ENCODE measurements at regions not wholly inside any gene's neighbourhood (a gene's known extent, or its start where the extent isn't known, plus 50 kb on each side); places are given as distances from the start of the nearest gene placed in this dataset.

DNA sequence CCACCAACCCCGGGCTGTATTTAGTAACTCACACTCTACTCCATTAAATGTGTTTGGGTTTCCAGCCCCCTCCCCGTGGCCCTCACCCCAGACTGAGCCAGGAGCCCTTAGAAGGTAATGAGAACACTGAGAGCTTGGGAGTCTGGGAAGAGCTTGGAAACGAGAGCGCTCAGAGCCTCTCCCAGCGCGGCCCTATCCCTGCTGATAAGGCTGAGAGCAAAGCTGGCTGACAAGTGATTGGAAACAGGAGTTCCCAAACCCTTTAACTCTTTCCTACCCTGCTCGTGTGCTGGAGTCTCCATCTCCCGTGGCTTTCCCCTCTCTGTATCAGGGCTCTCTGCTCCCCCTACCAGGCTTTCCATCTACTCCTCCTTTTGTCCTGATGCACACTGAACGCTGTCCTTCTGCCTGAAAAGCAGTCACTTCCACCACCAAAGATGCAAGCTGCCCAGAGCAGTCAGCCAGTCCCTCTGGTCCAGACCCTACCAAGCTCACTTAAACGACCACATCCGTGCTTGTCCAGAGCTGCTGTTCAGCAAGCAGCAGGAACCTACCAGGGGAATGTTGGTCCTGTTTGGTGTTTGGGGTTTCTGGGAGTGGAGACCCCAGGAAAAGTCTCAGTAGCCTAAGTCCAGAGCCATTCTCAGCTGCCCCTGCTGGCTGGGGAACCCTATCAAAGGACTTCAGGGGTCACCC, 100.0 kb upstream of the PKDCC start:
- DNase-seq: no peak

DNA sequence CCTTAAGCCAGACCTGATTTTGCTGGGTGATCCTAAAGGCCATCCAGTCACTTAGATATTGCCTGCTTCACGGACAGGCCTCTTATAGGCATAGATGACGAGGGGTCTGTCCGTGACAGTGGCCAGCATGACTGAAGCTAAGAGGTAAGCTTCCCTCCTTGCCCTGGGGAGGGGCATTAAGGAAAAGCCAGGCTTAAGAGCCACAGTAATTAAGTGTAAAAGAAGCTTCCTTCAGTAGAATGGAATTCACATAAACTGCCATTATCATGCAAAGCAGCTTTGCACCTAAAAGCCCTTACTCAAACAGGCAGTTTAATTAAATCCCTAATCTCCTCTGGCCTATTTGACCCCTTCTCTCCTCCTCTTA, 99.4 kb upstream of the PKDCC start:
- DNase-seq: no peak

DNA sequence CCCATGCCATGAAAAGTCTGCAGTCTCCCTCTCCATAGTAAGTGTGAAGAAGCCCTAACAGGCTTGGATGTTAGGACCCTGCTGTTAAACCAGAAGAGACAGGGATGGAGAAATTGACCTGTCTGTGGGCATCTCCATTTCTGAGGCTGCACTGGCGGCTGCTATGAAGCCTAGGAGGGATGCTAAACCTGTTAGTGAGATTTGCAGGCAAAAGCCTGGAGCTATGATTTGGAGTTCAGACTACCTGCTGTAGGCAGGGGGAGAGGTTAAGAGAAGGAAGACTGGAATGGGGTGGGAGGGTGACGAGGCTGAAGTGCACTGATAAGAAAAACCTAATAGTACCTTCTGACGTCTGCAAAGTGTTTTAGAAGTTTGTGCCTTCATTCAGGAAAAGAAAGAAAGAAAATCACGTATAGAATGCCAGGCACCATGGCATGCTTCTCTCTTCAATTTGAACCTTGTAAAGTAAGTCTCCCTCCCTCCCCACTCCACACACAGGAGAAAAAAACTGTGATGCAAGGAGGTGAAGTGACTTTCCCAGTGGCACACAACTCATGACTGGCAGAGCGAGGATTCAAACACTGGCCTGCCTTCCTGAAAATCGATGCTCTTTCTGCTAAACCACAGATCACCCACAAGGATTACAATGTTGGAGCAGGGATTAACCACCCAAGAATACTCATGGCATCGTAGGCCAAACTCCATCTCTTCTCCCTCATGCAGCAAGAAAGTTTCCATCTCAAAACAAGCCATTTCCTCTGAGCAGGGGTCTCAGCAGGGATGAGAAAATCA, 98.5 kb upstream of the PKDCC start:
- DNase-seq: no peak

DNA sequence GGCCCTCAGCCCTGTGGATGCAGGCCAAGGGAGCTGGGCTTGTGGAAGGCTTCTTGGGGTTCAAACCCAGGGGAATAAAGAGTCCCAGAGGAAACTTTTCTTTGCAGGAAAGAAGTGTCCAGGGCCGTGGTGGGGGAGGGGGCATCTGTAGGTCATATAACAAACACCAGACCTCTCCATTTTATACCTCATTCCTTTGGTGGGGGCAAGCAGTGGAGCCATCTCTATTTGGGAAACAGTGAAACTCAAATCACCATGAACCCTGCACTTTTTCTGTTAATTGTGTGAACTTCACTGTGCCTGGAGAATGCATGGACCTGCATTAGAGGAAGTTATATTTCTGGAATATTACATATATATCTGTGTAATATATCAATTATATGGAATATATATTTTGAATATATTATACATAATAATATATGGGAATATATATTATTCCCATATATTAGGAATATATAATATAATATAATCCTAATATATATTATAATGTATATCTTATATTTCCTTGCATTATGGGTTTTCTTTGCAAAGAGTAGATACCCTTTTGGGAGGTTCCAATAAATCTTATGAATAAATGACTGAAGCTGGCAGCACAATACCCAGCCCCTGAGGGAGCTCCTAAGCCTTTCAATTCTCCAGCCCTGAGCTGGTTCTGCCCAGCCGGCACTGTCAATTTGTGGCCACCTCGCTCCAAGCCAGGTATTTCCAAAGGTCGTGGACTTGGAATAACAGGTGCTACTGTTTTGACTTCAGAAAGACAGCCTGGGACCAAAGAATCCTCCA, 97.7 kb upstream of the PKDCC start:
- DNase-seq: no peak

DNA sequence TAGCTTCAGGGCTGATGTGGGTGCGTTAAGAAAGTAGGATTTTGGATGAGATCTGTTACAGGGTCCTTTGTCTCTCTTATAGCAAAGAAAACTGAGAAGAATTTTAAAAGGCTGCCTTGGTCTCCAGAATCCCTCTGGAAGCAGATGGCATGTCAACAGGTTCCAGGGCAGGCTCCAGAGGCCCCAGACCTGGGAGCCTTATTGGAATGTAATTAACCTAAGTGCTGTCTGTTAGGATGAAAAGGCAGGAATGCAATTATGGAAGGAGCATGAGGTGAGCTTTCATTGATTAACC, 97.2 kb upstream of the PKDCC start:
- DNase-seq: no peak

DNA sequence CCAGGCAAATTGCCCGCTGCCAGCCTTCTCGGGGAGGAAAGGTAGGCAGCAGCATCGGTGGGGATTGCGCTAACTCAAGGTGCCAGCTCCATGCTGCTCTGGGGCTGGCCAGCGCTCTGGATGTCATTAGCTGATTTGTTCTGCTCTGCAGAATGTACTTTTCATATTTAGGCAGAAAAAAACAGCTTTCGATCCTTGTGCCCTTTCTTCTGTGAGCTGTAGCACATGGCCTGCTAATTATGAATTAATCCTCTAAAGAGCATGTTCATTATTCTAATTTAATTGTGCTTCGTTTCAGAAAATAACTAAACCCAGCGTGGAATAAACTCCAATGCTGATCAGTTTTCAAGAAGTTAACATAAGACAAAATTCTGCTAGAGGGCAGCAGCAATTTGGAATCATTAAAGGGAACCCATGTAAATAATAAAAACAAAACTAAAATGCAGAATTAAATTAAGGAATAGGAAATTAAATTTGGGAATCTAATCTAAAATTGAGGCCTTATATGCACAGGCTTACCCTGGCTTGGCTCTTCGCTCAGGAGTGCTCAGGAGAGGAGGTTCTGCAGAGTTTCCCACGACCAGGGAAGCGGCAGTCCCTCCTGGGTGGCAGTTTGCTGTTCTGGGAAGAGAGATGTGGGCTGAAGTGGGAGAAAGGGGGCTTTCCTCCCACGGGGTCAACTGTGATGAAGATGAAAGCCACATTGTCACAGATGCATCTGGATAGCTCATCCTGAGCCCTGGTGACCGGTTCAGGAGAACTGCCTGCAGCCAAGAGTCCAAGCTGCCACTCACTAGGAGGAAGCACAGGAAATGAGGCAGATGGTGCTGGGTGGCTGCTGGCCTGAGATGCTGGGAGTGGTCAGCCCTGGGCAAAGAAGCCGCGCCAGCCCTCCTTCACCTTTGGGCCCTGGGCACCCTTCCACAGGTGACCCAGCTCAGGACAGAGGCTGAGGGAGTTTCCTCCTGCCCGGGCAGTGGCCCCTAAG, 93.2 kb upstream of the PKDCC start:
- no peak for DNase-seq

DNA sequence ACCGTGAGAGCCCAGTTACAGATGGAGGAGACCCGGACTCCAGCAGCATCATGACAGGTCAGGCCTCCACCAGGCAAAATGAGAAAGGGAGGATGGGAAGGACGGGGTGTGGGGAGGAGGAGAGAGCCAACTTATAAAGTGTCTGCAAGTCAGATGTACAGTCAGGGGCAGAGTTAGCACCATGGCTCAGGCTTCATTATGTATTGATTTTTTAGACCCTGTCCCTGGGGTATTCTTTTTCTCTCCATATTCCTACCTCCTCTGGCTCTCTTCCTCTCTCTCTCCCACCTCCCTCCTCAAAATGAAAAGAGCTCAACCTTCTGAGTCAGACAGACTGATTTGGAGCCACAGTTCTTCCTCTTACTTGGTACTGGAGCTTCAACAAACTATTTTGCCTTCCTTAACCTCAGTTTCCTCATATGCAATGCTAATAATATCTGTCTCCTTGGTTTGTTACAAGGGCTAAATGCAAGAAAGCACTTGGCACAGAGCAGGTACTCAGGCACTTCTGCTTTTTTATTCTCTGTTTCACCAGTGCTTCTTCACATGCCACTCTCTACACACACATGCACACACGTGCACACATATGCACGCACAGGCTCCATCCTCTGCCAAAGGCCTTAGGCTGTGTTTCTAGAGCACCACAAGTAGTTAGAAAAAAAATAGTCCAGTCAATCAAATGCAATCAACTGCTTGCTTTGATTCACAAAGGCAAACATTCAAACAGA, 92.3 kb upstream of the PKDCC start:
- DNase-seq: no peak

DNA sequence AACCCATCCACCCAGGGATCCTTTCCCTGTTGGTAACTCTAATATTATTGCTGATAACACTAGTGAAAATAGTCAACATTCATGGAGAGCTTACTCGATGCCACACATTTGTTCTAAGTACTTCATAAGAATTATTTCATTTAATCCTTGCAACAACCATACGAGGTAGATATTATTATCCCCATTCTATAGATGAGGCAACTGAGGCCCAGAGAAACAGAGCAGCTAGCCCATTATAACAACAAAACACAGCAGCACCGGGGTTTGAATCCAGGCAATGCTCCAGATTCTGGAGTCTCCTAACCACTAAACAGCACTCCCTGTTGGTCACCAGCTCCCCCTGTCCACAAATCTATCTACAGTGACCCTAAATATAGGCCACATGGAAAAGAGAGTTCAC, 90.4 kb upstream of the PKDCC start:
- DNase-seq: no peak

DNA sequence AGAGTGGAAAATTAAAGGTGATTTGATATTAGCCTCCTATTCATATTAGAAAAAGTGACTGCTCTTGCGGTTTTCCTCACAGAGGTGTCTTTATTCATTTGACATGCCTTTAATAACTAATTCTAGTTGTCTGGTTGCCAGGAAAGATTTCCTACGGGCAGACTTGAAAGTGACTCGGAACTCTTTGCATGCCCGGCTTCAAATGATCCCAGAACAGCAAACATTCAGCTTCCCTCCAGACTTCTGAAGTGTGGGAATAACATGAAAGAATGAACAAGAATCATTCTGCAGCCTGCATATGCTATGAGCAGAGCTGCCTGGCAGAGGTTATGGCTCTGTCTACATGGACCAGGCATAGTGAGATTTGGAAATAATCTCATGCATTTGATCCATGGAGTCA, 89.6 kb upstream of the PKDCC start:
- no peak for DNase-seq

DNA sequence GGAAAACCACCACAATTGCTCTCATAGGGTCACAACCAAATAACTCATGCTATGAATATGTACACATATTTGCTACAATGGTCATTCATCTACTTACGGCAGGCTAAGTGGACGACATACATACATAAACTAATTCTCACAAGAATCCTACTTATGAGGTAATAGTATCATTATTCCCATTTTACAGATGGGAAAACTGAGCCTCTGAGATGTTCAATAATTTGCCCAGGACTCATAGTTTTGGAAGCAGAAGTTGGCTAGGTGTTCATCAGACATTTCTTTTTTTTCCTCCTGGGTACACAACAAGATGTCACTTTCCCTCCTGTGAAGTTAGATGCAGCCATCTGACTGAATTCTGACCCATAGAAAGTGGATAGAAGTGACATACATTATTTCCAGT, 89.0 kb upstream of the PKDCC start:
- no peak for DNase-seq

DNA sequence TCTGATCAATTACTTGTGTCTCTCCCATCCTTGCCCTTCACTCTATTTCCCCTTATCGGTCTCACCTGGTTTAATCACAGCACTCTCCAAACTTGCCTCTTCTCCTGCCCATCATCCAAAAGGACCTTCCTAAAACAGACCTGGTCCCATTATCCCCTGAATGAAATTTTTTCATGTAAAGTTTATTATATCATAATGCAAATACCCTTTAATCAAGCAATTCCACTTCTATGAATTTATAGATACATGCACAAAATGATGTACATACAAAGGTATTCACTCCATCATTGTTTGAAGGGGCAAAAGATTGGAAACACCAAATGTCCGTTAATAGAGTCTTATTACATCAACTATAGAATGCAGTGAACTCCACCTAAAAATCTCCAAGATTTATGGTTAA, 88.1 kb upstream of the PKDCC start:
- DNase-seq: no peak

DNA sequence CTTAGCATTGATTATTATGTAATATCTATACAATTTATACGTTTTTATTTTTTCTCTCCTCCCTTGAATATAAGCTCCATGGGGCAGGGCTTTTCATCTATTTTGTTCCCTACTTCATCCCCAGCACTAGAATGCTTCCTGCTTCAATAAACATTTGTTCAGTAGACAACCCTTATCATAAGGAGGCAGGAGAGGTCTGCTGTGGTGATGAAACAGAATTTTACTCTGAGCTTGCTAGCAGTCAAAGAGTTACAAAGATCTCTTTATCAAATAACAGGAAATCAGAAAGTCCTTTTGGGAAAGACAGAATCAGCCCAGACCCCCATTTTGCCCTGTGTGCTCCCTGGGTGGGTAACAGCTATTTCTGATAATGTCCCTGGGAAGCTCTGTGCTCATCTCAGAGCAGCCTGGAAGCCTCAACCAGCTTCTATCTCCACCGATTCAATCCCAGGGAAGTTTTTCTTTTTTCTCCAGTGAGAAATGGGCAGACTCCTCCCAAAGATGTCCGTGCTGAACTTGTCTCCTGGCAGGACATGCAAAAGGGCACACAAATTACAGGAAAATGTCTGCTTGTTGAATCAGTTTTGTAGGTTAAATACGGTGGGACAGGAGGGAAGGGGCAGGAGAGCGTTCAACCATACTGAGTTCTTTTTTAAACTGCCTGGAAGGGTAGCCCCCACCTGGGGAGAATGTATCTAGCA, 84.7 kb upstream of the PKDCC start:
- no peak for DNase-seq

DNA sequence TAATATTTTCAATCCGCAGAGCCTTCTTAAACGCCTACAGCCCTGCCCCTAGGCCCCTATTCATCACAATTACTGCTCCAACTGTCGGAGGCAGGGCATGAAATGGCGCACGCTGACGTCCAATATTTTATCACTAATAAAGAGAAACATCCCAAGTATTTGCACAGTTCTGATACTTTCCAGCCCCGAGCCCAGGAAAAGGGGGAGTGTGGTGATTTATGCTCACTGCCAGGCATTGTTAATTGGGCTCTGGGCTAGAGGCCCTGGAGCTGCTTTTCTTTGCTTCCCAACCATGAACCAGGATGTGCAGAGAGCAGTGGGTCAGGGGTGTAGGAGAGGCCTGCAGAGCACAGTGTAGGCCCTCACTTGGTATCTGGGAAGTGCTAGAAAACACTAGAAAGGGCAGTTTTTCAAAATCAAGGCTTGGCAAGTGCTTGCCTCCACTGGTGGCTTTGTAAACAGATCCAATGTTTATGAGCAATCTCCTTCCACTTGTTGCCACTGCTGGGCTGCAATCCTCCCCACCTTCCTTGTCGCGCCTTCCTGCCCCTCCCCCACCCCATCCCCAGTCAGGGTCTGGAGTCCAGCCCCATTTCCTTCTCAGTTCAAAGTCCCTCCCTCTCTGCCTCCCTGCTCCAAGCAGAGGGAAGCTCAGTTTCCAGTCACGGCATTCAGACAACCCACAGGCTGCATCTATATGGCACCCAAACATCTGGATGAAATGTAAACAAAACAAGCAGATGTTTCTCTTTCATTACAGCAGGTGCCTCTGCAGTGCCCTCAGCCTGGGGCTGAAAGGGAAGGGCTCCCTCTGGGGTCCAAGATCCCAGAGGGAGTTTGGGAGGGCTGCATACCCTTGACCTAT, 83.9 kb upstream of the PKDCC start:
- DNase-seq: no peak

DNA sequence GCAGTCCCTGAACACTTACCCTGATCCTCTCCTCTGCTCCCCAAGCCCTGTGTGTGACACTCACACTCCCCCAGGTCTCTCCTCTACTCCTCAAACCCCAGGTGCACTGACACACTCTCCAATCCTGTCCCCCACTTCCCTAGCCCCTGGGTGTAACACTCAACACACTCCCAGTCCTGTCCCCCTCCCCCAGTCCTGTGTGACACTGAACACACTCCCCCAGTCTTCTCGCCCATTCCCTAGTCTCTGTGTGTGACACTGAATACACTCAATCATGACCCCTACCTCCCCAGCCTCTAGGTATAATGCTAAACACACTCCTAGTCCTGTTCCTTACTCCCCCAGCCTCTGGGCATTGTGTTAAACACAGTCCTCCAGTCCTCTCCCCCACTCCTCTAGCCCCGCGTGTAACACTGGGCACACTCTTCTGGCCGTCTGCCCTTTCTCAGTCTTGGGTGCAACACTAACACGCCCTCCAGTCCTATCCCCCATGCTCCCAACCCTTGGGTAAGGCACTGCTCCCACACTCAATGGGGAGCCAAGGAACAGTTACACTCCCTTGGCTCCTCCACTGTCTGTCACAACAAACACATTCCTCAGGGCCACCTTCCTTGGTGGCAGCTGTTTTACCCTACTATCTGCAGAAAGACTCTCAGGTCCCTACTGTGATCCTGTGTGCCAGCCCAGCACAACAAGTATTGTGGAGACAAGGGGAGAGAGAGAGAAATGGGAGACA, 82.5 kb upstream of the PKDCC start:
- no peak for DNase-seq

DNA sequence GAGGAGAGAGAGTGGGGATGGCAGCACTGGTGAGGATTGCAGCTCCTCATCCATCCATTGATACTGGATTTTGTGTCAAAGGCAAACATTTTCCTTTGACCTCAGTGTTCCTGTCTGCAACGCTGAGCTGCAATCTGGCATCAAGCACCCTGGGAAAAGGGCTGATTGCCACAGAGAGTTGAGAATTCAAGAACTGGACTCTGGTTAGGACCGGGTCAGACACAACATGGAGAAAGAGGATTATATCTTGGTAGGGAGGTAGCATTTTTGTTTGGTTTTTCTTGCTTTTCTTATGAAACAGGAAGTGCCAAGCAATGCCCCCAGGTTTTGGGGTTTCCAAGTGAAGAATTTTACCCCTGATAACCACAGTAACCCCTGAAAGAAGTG, 81.9 kb upstream of the PKDCC start:
- DNase-seq: no peak

DNA sequence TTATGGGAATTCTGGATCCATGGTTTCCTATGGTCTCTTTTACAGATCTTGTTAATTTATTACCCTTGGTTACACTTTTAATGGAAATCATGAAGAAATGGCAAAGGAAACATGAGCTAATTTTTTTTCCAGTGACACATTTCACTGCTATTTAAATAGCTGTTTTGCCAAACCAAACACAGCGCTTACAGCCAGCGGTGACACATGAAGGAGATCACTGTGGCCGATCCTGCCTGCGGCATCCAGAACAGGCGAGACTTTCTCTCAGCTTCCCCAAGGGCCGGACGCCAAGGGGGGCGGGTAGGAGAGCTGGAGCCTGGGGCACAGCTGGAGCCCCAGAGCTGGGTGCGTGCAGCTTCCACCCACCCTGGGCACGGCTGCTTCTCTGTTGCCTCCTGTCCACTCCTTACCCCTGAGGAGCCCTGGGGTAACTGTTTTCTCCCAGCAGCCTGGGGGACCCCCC, 81.4 kb upstream of the PKDCC start:
- DNase-seq: no peak

DNA sequence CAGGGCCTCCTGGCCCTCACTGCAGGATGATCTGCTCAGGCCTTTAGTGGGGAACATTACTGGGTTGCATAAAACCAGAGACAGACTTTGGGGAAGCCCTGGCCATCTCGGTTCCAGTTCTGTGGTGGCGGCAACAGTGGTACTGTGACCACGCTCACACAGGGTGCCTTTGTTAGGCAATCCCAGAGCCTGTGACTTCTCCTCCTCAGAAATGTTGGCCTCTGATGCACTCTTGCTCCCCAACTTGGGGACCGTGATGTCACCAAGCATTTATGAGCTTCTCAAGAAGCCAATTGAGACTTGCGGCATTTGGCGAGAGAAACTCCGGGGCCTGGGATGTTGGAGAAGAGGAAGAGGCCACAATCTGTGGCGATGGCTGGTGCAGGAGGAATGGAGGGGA, 80.9 kb upstream of the PKDCC start:
- DNase-seq: no peak

DNA sequence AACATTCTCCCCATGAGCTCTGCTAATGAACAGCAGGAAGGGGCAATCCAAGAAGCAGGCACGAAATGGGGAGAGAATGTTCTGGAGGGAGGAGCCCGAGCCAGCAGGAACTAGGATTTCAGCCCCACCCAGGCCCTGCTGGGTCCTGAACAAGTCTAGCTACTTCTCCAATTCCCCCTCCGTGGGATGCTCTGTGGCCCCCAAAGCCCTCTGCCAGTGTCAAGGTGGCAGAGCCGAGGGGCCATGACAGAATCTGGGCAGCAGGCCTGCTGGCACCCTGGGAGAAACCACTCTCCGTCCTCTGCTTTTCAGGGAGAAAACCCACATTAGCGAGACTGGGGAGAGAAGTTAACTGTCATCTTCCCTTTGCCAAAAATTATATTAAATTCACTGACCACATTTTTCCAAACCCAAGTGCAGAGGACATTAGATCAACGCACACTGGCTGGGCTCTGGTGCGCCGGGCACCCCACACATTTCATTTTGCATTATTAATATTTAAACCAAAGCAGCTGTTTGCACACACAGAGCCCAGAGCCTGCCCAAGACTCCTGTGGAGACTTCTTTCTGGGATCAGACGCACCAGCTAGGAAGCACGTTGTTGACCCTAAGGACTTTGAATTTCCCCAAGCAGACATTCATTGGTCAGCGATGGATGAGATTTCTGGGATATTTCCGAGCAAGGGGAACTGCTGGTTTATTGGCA, 80.2 kb upstream of the PKDCC start:
- no peak for DNase-seq

DNA sequence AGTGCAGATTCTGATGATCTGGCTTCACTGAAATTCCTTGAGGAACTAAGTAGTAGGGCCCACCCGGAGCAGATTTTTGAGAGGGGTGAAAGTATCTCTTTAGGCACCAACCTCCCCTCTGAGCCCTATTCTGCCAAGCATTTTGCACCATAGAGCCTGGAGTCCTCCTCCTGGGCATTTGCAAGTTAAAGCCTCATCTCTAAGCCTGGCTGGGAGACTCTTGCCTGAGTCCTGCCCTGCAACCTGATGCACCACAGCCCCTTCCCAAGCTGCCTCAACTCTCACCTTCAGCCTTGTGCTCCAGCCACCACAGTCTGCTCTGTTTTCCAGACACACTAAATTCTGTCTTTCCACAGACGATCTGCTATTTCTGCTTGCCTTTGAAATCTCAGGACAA, 79.6 kb upstream of the PKDCC start:
- DNase-seq: no peak

All from NCI-H1436 (cell line).